HG03469 (cell line): ENCODE measurements at regions not wholly inside any gene's neighbourhood (a gene's known extent, or its start where the extent isn't known, plus 50 kb on each side); places are given as distances from the start of the nearest gene placed in this dataset.

Source experiments
- ATAC-seq: cut with Tn5 transposase; IDR thresholded peaks from one replicate; pipeline ENCODE4 v1.9.1; 2021; ENCODE audit warnings: mild to moderate bottlenecking, moderate library complexity, moderate number of reproducible peaks; ENCODE audit not compliant: unreplicated experiment

GRCh38 chr2:22901471-22902179 is 483.4 kb upstream of the KLHL29 start:
- ATAC-seq: no peak

DNA sequence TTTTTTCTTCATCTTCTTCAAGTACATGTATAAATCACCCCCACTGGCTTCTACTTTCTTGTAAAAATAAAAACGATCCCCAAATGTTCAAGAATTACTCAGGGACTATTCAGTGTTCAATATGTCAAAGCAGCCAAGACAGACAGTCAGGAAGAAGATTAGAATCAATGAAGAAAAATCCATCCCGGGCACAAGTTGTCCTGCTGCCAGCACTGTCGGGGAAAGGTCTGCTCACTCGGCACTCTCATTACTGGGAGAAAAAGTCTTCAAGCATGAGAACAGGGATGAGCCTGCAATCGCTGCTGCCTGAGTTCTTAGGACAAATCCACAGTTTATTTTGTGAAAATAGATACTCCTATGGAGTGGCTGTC is 482.8 kb upstream of the KLHL29 start:
- no peak for ATAC-seq

GRCh38 chr2:22902662-22903165 is 482.3 kb upstream of the KLHL29 start:
- ATAC-seq: no peak

DNA sequence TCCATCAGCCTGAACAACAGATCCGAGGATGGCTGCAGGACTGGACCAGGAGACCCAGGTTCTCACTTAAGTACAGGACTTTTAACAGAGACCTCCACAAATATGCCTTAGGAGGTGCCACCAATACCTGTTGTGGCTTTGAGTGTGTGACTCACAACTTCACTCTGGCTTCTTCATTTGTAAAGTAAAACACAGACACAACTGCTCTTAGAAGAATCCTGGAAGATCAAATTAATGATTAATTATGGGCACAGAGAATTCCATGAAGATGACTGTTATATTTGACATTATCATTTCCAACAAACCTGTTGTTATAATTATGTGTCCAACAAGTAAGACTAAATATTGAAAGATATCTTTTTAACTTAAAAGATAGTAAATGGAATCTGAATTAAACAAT is 481.4 kb upstream of the KLHL29 start:
- ATAC-seq: no peak

DNA sequence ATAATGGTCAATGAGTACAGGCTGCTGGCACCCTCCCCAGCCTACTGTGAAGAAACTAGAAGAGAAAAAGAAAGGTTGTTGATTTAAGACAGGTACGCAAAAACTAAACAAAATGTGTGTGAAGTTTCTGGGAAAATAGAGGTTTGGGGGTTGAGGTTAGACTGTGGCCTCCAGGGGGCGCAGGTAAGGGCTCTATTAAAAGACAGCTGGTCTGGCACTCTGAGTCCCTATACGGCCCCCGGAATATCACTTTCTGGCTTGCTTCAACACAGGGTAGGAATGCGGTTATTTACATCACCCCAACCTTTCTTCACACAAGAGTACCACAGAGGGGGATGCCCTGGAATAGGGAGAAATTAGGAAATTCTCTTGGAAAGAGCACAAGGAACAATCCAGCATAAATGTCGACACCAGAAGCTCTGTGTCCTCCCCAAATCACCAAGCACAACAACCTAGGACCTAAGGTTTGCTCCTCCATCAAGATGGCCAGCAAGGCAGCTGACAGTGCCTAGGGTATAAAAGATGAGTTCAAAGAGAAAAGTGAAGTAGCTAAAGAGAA is 480.8 kb upstream of the KLHL29 start:
- no peak for ATAC-seq

DNA sequence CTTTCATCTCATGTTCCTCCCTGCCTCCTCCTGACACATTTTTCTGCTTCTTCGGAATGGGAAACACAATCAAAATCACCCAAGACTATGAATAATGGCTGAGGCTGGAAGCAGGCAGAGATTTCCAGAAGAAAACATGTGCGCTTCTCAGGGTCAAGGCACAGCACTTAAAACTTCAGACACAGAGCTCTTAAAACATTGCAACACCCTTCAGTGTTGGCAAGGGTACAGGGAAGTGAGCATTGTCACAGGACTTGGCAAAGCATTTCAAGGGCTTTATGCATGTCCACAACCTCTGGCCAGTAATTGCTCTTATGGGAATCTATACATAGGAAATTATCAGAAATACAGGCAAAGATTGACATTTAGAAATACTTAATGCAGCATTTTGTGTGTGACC is 477.6 kb upstream of the KLHL29 start:
- no peak for ATAC-seq

DNA sequence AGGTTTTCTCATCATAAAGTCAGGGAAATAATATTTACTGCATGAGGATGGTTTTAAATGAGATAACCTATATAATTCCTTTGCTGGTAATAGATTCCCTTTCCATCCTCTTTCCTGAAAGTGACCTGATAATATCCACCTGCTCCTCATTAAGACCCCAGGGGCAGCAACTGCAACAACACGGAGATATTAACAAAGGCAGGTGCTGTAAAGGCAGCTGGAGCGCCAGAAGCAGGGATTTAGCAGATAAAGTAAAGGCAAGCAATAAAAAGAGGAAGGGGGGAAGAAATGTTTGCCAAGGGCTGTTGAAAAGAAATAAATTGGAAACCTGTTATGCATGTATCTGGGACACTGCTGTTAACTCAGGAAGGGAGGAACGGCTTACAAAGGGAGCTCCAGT is 472.6 kb upstream of the KLHL29 start:
- no peak for ATAC-seq

DNA sequence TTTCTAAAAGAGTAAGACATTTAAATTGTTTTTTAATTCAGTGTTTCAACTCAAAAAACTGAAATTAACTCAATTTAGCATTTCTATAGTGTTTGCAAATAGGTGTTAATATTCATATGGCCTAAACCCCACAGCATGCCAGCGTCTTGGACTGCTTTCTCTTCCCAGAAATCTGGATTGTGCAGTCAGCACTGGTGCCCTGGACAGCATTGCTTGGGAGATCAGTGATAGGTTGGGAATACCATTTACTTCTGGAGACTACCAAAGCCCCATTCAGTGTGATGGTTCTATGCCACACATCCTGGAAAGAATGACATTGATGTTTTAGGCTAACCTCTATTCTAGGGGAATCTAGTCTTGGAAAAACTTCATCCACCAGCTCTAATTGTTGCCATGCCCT is 455.0 kb upstream of the KLHL29 start:
- ATAC-seq: no peak

GRCh38 chr2:22930781-22931180 is 454.2 kb upstream of the KLHL29 start:
- no peak for ATAC-seq

DNA sequence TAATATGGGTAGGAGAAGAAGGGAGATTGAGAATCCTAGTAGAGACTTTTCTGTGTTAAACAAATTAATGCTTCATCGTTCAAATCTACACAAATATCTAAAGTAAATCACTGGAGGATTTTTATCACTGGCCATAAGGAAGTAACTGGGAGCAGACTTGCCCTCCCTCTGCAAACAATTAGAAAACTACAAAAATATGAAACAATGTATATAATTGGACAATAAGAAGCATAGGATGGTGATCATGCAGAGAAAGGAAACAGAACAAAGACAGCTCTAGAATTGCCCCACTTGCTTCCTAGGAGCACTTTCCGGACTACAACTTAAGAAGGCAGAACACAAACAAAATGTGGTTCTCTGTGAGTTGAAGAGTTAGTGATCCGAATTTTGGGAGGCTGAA is 452.7 kb upstream of the KLHL29 start:
- ATAC-seq: no peak

GRCh38 chr2:22934747-22935146 is 450.2 kb upstream of the KLHL29 start:
- ATAC-seq: no peak

- no peak for ATAC-seq
Observed at GRCh38 chr2:22942441-22942840, 442.5 kb upstream of the KLHL29 start.

GRCh38 chr2:22944143-22944542 is 440.8 kb upstream of the KLHL29 start:
- no peak for ATAC-seq

GRCh38 chr2:22946553-22946952 is 438.4 kb upstream of the KLHL29 start:
- no peak for ATAC-seq

DNA sequence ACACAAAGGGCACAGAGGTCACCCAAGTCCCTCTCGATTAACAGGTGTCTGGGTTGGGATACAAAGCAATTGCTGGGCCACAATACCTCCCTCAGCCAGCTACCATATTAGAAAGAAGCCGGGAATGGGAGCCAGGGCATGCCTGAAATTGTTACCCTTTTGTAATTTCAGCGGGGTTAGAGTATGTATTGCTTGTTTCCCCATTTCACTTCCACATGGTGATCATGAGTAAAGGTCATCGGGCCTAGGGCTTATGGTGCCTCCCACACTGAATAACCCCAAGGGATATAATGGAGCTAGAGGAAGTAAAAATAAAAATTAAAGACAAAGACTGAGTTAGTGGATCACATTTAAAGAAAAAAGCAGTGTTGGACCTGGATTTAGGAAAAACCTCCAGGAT is 437.2 kb upstream of the KLHL29 start:
- ATAC-seq: no peak

DNA sequence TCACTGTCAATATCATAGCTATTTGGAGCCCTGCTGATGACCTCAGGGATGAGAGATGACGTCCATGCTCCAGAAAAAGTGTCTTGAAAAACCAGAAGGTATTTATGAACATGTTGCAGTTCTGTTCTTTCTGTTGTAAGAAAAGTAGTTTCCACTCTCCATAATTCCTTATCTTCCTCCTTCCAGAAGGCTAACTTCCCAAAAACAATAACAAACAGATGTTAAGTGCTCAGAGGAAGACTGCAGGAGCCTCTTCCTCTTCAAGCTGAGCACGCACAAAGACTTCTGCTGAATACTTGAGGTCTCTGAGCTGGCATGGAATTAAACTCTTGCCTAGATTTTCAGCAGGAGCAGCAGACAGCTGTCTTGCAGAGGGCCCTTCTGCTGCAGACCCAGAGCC is 434.5 kb upstream of the KLHL29 start:
- no peak for ATAC-seq

GRCh38 chr2:22952656-22953225 is 432.2 kb upstream of the KLHL29 start:
- no peak for ATAC-seq

- no peak for ATAC-seq
Observed at GRCh38 chr2:22957446-22957845, 427.5 kb upstream of the KLHL29 start.

DNA sequence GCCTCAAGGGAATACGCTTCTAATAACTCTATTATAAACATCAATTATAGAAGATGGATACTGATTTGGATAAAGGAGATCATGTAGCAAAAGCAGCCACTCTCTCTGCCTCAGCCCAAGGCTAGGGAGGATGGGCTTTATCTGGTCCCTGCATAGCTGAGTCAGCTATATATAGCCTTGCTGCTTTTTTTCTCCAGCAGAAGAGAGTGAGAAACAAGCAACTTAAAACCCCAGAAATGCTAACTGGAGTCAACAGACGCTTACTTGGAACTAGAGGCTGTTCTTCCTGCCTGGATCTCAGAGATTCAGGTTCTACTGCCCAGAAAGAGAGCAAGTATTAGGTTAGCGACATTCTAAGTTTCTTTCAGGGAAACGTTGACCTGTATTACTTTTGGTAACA is 426.7 kb upstream of the KLHL29 start:
- no peak for ATAC-seq

DNA sequence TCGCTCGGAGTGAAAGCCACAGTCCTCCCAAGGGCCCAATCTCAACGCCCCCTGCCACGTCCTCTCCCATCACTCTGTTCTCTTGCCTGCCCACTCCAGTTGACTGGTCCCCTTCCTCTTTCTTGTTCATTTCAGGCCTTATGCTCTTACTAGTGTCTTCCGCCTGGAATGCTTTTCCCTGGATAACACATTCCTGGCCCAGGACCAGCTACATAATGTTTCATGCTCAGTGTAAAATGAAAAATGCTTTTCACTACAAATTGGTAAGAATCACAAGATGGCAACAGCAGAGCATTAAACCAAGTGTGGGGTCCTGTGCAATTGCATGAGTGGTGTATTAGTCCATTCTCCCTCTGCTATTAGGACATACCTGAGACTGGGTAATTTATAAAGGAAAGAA is 417.2 kb upstream of the KLHL29 start:
- ATAC-seq: no peak

- no peak for ATAC-seq
Observed at GRCh38 chr2:22970284-22970975, 414.5 kb upstream of the KLHL29 start.

DNA sequence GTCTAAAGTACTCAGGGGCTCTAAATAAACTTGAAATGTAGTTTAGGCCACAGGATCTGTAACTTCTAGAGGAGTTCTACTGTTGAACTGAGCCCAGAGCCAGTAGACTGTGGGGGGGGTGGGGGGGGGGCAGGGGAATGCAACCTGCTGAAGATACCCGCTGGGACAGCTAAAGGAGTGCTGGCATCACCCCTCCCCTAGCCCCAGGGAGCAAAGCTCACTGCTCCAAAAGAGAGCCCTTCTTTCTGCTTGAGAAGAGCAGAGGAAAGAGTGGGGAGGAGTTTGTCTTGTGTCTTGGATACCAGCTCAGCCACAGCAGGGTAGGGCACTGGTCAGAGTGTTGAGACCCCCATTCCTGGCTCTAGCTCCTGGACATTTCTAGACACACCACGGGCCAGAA is 414.0 kb upstream of the KLHL29 start:
- ATAC-seq: no peak
